GM13977 (cell line): ENCODE measurements at regions not wholly inside any gene's neighbourhood (a gene's known extent, or its start where the extent isn't known, plus 50 kb on each side); places are given as distances from the start of the nearest gene placed in this dataset.

Source experiments
- DNase-seq: peaks from one replicate; pipeline ENCODE4 v3.0.0; 2012; ENCODE audit warnings: low spot score
- CTCF ChIP-seq: IDR thresholded peaks from 2 replicates; pipeline ENCODE4 v1.5.1; 2012; ENCODE audit warnings: mild to moderate bottlenecking, control low read depth; ENCODE audit not compliant: insufficient read depth; ENCODE audit errors: extremely low read depth, missing control alignments
- in situ Hi-C: fragments of 300-500 bp; cut with MboI; formaldehyde crosslinking; loops from one replicate; pipeline ENCODE4 v1.12.0; 2022; ENCODE audit warnings: low sequenced_read_pairs, low pct_unique_long_range_greater_than_20kb, mixed read lengths, inconsistent platforms; ENCODE audit not compliant: unreplicated experiment

GRCh38 chr14:97850886-97851285 is 1053.7 kb downstream of the VRK1 start:
- no peak for DNase-seq
- TF ChIP-seq CTCF = no peak
- in situ Hi-C loops = no loop called here

DNA sequence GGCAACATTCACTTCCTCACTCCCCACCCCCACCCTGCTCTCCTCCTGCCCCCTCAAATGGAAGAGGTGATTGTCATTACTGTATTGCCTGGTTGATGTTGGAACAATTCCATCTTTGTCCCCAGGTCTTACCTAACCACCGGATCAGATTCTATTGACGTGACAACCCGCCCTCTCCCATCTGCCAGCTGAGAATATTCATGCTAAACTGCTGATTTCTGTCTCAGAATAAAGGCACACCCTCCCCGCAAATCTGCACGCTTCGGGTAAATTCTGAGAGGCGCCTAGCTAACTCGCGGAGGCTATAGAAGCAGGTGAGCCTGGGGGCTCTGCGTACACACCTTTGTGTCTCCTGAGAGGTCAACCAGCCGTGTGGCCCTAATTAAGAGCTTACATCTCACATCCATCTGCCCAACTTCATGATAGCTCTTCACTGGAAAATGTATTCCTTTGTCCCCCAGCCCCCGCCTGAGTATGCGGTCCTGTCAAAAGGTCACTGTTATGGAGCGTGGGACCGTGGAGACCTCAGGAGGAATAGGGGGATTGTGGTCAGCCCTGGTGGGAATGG is 1054.3 kb downstream of the VRK1 start:
- no peak for DNase-seq
- TF ChIP-seq CTCF = no peak
- in situ Hi-C loops = no loop called here

DNA sequence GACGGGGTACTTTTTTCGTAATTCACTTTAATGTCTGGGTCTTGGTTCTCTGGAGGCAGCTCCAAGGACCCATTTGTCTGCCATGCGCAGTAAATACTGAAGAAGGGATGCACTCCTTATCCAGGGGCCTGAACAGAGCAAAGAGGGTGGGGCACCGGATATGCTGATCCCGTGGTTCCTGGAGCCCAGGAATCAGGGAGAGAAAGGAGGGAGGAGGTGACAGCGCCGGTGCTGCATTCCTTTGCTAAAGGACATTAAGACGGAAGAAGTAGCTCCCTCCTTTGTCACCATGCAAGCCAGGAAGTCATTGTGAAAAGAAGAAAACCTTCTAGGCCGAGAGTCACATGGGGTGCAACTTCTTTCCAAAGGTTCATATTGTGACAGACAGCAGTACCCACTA is 1057.7 kb downstream of the VRK1 start:
- no peak for DNase-seq
- no peak for TF ChIP-seq CTCF
- in situ Hi-C loops = no loop called here

- in situ Hi-C loops = no loop called here
- no peak for TF ChIP-seq CTCF
- no peak for DNase-seq
These were observed 1069.0 kb downstream of the VRK1 start for GRCh38 chr14:97866195-97866594.

DNA sequence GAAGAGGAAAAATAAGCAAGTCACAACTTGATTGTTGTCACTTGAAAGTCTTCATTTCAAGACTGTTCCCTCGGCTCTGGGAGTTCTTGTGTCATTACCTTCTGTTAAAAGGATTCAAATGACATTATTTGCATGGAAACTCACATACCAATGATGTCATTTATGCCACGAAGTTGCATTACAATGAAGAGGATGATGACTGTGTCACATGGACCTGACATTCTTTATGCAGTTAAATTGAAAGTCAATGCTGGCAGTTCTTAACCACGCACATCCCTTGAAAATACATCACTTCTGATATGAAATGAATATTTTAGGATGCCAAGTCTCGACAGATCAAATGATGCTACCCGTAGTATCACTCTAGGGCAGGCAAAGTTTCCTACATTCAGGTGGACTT is 1069.5 kb downstream of the VRK1 start:
- no peak for TF ChIP-seq CTCF
- DNase-seq = no peak
- in situ Hi-C loops = no loop called here

DNA sequence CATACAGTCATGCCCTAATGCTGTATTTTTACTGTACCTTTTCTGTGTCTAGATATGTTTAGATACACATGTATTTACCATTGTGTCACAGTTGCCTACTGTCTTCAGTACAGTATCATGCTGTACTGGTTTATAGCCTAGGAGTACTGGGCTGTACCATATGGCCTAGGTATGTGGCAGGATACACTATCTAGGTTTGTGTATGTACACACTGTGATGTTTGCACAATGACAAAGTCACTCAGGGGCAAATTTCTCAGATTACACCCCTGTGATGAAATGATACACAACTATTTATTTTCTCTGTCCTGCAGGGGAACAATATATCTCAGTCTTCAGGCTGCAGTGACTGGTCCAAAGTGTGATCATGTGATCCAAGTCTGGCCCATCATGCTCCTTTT is 1076.1 kb downstream of the VRK1 start:
- in situ Hi-C loops = no loop called here
- no peak for DNase-seq
- no peak for TF ChIP-seq CTCF

DNA sequence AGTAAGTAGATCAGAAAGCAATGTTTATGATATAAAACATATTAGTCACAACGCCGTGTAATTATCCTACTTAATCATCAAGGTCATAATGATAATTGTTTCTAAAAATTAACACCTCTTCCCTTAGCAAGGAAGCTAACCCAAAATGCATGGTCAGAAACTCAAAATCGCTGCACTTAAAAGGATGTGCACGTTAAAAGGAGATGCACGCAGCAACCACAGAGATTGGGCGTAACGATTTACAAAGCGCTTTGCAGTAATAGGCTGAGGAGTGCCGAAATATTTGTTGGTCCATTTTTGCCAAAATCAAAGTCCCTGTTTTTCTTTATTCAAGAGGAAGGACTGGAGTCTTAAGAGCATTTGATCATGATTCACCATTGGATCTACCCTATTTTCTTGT is 1077.2 kb downstream of the VRK1 start:
- in situ Hi-C loops = no loop called here

More for the DNA sequence above, 1077.2 kb downstream of the VRK1 start:
- no peak for DNase-seq
- no peak for TF ChIP-seq CTCF
